Sigmoid colon (tissue), 4 donors: ENCODE measurements at regions not wholly inside any gene's neighbourhood (a gene's known extent, or its start where the extent isn't known, plus 50 kb on each side); places are given as distances from the start of the nearest gene placed in this dataset.

Experiments used
- CTCF ChIP-seq, 4 experiments: fragments of 450-650 bp in 3 of 4; fragments of 200-600 bp in 1 of 4; IDR thresholded peaks; one replicate each; pipeline ENCODE4 v1.5.1; 2016 to 2019; ENCODE audit warnings: antibody characterized with exemption in 4 of 4, mild to moderate bottlenecking in 3 of 4, moderate library complexity in 2 of 4
- EP300 ChIP-seq, 4 donors: sonication (generic); formaldehyde crosslinking; IDR thresholded peaks; one replicate each; pipeline ENCODE4 v1.6.1; 2017; ENCODE audit warnings: antibody characterized with exemption in 4 of 4
- POLR2A ChIP-seq, 2 donors: fragments of 450-650 bp; IDR thresholded peaks; one replicate each; pipeline ENCODE4 v1.6.1; 2016; ENCODE audit warnings: antibody characterized with exemption in 2 of 2, mild to moderate bottlenecking in 2 of 2, moderate library complexity in 2 of 2
- POLR2AphosphoS5 ChIP-seq, 4 donors: sonication (generic); formaldehyde crosslinking; IDR thresholded peaks; one replicate each; pipeline ENCODE4 v1.6.1; 2017; ENCODE audit warnings: antibody characterized with exemption in 4 of 4

- TF ChIP-seq CTCF (IDR thresholded peaks at IDR 0.05) (no peak), EP300 (IDR thresholded peaks at IDR 0.05) (no peak), POLR2AphosphoS5 (IDR thresholded peaks at IDR 0.05) (no peak), POLR2A (IDR thresholded peaks at IDR 0.05) (no peak)
Measured at GRCh38 chr2:15006667-15007066, 374.1 kb downstream of the LRATD1 start.
